MCF 10A (cell line): ENCODE measurements at regions not wholly inside any gene's neighbourhood (a gene's known extent, or its start where the extent isn't known, plus 50 kb on each side); places are given as distances from the start of the nearest gene placed in this dataset.

ENCODE experiments used
- BruUV-seq: library from RNA; stranded (reverse); fragments of 400-500 nt; replicated peaks from 2 replicates; lab custom pipeline; 2021; lab: Mats Ljungman, UMichigan
- CTCF ChIA-PET: fragments of 300-600 bp; sonication (Branson Sonifier 250); formaldehyde crosslinking; extraction: SDS; loops from one replicate; lab custom pipeline; 2021; ENCODE audit warnings: antibody characterized with exemption, inconsistent platforms; lab: Yijun Ruan, JAX
- POLR2A ChIA-PET: fragments of 300-600, 350-650 bp; sonication (Branson Sonifier 250); formaldehyde crosslinking; extraction: SDS; loops from one replicate; lab custom pipeline; 2020; ENCODE audit warnings: antibody characterized with exemption, inconsistent platforms; lab: Yijun Ruan, JAX
- DNase-seq: peaks from one replicate; pipeline ENCODE4 v3.0.0-alpha.2; 2018; ENCODE audit not compliant: unreplicated experiment
- H3K27ac Mint-ChIP-seq: one replicate; pipeline ENCODE4 v1.8.0; 2022; ENCODE audit warnings: mild to moderate bottlenecking, low read depth, mixed read lengths; ENCODE audit not compliant: unreplicated experiment
- H3K27me3 Mint-ChIP-seq: one replicate; pipeline ENCODE4 v1.8.0; 2022; ENCODE audit warnings: mixed read lengths; ENCODE audit not compliant: insufficient read depth, unreplicated experiment
- H3K36me3 Mint-ChIP-seq: one replicate; pipeline ENCODE4 v1.8.0; 2022; ENCODE audit warnings: mild to moderate bottlenecking, moderate library complexity, mixed read lengths; ENCODE audit not compliant: insufficient read depth, unreplicated experiment
- H3K4me1 Mint-ChIP-seq: one replicate; pipeline ENCODE4 v1.8.0; 2022; ENCODE audit warnings: mixed read lengths; ENCODE audit not compliant: insufficient read depth, unreplicated experiment
- H3K4me3 Mint-ChIP-seq: one replicate; pipeline ENCODE4 v1.8.0; 2022; ENCODE audit warnings: mild to moderate bottlenecking, moderate library complexity, mixed read lengths; ENCODE audit not compliant: unreplicated experiment
- H3K9me3 Mint-ChIP-seq: one replicate; pipeline ENCODE4 v1.8.0; 2022; ENCODE audit warnings: mixed read lengths; ENCODE audit not compliant: unreplicated experiment
- intact Hi-C: fragments of 100-400 bp; cut with micrococcal nuclease; formaldehyde crosslinking; loops from 2 replicates; pipeline ENCODE4 v1.14.1; 2022
- TF ChIP-seq, protein P1 (sequence below): fragments of 200-600 bp; IDR thresholded peaks from one replicate; pipeline ENCODE4 v1.8.0; 2022; ENCODE audit warnings: antibody characterized with exemption, mild to moderate bottlenecking; ENCODE audit not compliant: unreplicated experiment

DNA sequence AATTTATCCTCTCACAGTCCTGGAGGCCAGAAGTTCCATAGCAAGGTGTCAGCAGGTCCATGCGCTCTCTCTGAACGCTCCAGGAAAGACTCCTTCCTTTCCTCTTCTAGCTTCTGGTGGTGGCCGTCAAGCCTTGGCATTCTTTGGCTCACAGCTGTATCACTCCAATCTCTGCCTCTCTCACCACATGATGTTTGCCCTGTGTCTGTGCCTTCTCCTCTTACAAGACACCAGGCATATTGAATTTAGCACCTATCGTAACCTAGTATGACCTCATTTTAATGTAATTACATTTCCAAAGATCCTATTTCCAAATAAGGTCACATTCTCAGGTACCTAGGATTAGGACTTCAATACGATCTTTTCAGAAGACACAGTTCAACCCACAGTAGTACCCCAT lies 428.5 kb downstream of the CD83 start:
- H3K36me3 Mint-ChIP-seq = peaks cover 4% of the 10 kb centered on the region
- no peak overlapping the region for H3K27ac Mint-ChIP-seq
- TF ChIP-seq, protein P1, sequence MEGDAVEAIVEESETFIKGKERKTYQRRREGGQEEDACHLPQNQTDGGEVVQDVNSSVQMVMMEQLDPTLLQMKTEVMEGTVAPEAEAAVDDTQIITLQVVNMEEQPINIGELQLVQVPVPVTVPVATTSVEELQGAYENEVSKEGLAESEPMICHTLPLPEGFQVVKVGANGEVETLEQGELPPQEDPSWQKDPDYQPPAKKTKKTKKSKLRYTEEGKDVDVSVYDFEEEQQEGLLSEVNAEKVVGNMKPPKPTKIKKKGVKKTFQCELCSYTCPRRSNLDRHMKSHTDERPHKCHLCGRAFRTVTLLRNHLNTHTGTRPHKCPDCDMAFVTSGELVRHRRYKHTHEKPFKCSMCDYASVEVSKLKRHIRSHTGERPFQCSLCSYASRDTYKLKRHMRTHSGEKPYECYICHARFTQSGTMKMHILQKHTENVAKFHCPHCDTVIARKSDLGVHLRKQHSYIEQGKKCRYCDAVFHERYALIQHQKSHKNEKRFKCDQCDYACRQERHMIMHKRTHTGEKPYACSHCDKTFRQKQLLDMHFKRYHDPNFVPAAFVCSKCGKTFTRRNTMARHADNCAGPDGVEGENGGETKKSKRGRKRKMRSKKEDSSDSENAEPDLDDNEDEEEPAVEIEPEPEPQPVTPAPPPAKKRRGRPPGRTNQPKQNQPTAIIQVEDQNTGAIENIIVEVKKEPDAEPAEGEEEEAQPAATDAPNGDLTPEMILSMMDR = no peak
- intact Hi-C loops = no loop called here
- DNase-seq = no peak
- BruUV-seq = no TSS peak
- H3K9me3 Mint-ChIP-seq = no peaks in the 10 kb centered on the region
- no peaks in the 10 kb centered on the region for H3K27me3 Mint-ChIP-seq
- no peaks in the 10 kb centered on the region for H3K4me1 Mint-ChIP-seq
- POLR2A ChIA-PET = interaction anchor here (0.6 kb wide), 1 partner anchor 322 kb away, joined by 3 read pairs; no protein-coding TSS in a partner anchor
- no peak overlapping the region for H3K4me3 Mint-ChIP-seq
- CTCF ChIA-PET = interaction anchor here (0.6 kb wide), 1 partner anchor 88 kb away, joined by 3 read pairs; no protein-coding TSS in a partner anchor

DNA sequence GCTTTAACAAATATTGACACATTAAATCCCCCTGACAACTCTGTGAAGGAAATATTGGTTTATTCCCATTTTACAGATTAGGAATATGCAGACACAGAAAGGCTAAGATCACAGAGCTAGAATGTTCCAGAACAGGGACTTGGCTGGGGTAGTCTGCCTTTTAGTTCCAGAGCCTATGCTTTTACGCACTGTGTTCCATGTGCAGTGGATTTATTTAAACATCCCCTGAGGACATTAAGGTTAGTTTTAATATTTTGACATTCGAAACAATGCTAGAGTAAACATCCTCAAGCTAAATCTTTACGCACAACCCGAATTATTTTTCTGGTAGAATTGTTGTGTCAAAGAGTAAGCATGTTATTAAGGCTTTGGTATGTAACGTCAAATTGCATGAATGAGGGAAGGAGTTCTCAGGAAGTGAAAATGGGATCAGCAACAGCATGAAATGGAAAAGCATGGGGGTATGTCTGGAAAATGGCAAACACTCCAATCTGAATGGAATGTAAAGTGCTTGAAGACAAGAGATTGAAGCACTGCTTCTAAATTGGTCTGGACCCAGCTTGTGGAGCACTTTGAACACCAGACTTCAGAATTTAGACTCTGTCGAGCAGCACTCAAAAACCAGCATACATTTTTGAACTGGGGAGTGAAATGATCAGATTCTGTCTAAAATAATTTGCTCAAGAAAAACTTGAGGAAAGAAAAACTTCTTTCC lies 429.9 kb downstream of the CD83 start:
- Mint-ChIP-seq H3K36me3 (peaks cover 2% of the 10 kb centered on the region), H3K27me3 (no peaks in the 10 kb centered on the region), H3K4me3 (no peak overlapping the region), H3K4me1 (no peaks in the 10 kb centered on the region), H3K27ac (no peak overlapping the region), H3K9me3 (no peaks in the 10 kb centered on the region)
- BruUV-seq = no TSS peak
- TF ChIP-seq, protein P1 = no peak
- POLR2A ChIA-PET = interaction anchor here (0.7 kb wide), 1 partner anchor 10 kb away, joined by 3 read pairs; no protein-coding TSS in a partner anchor
- DNase-seq = no peak
- CTCF ChIA-PET = no interaction called here
- intact Hi-C loops = no loop called here

DNA sequence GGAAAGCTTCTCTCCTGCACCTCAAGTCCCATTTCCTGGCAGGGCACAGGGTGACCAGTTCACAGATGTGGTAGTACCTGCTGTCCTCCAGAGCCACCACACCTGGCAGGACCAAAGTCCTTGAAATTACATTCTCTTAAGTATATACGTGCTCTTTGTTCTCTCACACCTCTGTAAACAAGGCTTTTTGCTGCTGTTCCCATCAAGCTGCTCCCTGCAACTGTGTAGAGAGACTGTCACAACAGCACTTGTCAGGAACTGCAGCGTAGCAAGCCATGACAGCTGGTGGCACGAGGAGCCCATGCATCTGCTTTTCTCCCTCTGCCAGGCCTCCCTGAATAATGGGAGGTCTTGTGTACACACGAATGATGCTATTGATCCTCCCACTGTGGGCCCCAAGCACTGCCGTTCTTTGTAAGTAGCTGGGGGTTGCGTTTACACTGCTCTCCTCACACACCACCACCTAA lies 431.8 kb downstream of the CD83 start:
- POLR2A ChIA-PET = no interaction called here
- no peak overlapping the region for H3K4me3 Mint-ChIP-seq
- CTCF ChIA-PET = interaction anchor here (0.6 kb wide), 2 partner anchors 8 to 750 kb away, joined by 3 read pairs; no protein-coding TSS in a partner anchor
- H3K9me3 Mint-ChIP-seq = no peaks in the 10 kb centered on the region
- TF ChIP-seq, protein P1 = no peak
- BruUV-seq = no TSS peak
- no peak overlapping the region for H3K27ac Mint-ChIP-seq
- no peaks in the 10 kb centered on the region for H3K27me3 Mint-ChIP-seq
- no peaks in the 10 kb centered on the region for H3K36me3 Mint-ChIP-seq
- no peak for DNase-seq
- no peaks in the 10 kb centered on the region for H3K4me1 Mint-ChIP-seq
- intact Hi-C loops = no loop called here

DNA sequence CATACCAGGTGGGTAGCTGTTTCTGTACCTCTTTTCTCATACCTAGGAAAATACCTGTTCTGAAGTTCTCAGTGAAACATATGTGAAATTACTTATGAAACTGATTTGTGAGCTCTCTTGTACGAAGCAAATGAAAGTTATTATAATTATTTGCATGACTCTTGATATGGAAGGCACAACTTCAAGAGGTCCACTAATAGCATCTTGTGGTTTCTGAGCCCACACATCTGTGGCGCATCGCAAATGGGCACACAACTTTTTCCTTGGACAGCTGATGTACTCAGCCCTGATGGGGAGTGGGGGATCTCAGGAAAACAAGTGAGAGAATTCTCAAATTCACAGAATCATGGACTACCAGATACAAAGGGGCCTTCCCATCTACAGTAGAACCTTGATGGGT lies 432.3 kb downstream of the CD83 start:
- POLR2A ChIA-PET = no interaction called here
- Mint-ChIP-seq H3K27ac (no peak overlapping the region), H3K4me3 (no peak overlapping the region), H3K4me1 (no peaks in the 10 kb centered on the region), H3K9me3 (no peaks in the 10 kb centered on the region), H3K36me3 (no peaks in the 10 kb centered on the region), H3K27me3 (no peaks in the 10 kb centered on the region)
- intact Hi-C loops = no loop called here
- DNase-seq = no peak
- CTCF ChIA-PET = interaction anchor here (0.6 kb wide), 2 partner anchors 9 to 750 kb away, joined by 3 read pairs; no protein-coding TSS in a partner anchor
- TF ChIP-seq, protein P1 = no peak
- BruUV-seq = no TSS peak
